K562 (cell line): ENCODE measurements at regions not wholly inside any gene's neighbourhood (a gene's known extent, or its start where the extent isn't known, plus 50 kb on each side); places are given as distances from the start of the nearest gene placed in this dataset.

Experiments used
- ATAC-seq: fragments of 200-7000 bp; cut with Tn5 transposase; 3 replicates; pipeline ENCODE4 v1.9.1; 2020; ENCODE audit warnings: moderate library complexity
- BruUV-seq: library from RNA; stranded (reverse); fragments of 400-500 nt; replicated peaks from 2 replicates; lab custom pipeline; 2021; lab: Mats Ljungman, UMichigan
- CTCF ChIA-PET: fragments of 300-600 bp; formaldehyde crosslinking; extraction: SDS; loops from one replicate; lab custom pipeline; 2021; ENCODE audit warnings: low intra/inter-chr PET ratio; lab: Yijun Ruan, JAX
- POLR2A ChIA-PET: fragments of 300-600, 350-650 bp; sonication (Branson Sonifier 250); formaldehyde crosslinking; extraction: SDS; loops from one replicate; lab custom pipeline; 2021; ENCODE audit warnings: antibody characterized with exemption, inconsistent platforms; lab: Yijun Ruan, JAX
- DNase-seq, 4 experiments: peaks; one replicate each; pipeline versions ENCODE4 v3.0.0 to v3.0.0-alpha.2; 2011 to 2018; ENCODE audit warnings: low spot score in 3 of 4, mixed read lengths in 3 of 4; ENCODE audit errors: extremely low read depth in 1 of 4
- FAIRE-seq: peaks from 2 replicates; lab custom pipeline; 2011; peaks lifted over from hg19 to GRCh38; lab: Jason Lieb, UNC
- H2AFZ ChIP-seq: 2 replicates; pipeline ENCODE4 v1.6.0; 2011; ENCODE audit warnings: low read depth, low read length, control low read depth, inconsistent platforms
- H3K27ac ChIP-seq: fragments of 200-600 bp; 3 replicates; pipeline ENCODE4 v1.8.0; 2011; ENCODE audit warnings: low read depth, mild to moderate bottlenecking, control low read depth, inconsistent platforms, low read length, moderate library complexity, mixed read lengths; ENCODE audit errors: extremely low read depth
- H3K27me3 ChIP-seq, 2 experiments: fragments of 300-600 bp in 1 of 2; 2 replicates in 1 of 2; 3 replicates in 1 of 2; pipeline versions ENCODE4 v1.6.0 to v1.8.0; 2011; ENCODE audit warnings: inconsistent platforms in 2 of 2, low read length in 2 of 2, mild to moderate bottlenecking in 1 of 2, mixed read lengths in 1 of 2, moderate library complexity in 1 of 2; ENCODE audit not compliant: control insufficient read depth in 2 of 2, insufficient read depth in 2 of 2
- H3K36me3 ChIP-seq: fragments of 300-600 bp; 3 replicates; pipeline ENCODE4 v1.8.0; 2011; ENCODE audit warnings: mild to moderate bottlenecking, low read length, inconsistent platforms; ENCODE audit not compliant: control insufficient read depth, insufficient read depth
- H3K4me1 ChIP-seq, 2 experiments: fragments of 200-600 bp in 1 of 2; replicated peaks in 1 of 2; 2 replicates in 1 of 2; 3 replicates in 1 of 2; pipeline versions ENCODE4 v1.5.1 to v1.8.0; 2011; ENCODE audit warnings: inconsistent platforms in 2 of 2, low read length in 2 of 2, mild to moderate bottlenecking in 1 of 2, mixed read lengths in 1 of 2, moderate library complexity in 1 of 2; ENCODE audit not compliant: control insufficient read depth in 2 of 2, insufficient read depth in 2 of 2
- H3K4me2 ChIP-seq: 2 replicates; pipeline ENCODE4 v1.6.1; 2011; ENCODE audit warnings: low read length, control low read depth, inconsistent platforms, mixed read lengths; ENCODE audit not compliant: insufficient read depth
- H3K4me3 ChIP-seq: fragments of 200-600 bp; sonication (generic), shearing (Covaris generic); 2 replicates; pipeline ENCODE4 v1.5.1; 2016; ENCODE audit warnings: control low read depth, inconsistent platforms
- H3K79me2 ChIP-seq: fragments of 200-600 bp; 3 replicates; pipeline ENCODE4 v1.8.0; 2011; ENCODE audit warnings: low read length, inconsistent platforms; ENCODE audit not compliant: control insufficient read depth, insufficient read depth
- H3K9ac ChIP-seq, 2 experiments: 2 replicates each; pipeline versions ENCODE4 v1.6.0 to v1.6.1; 2011; ENCODE audit warnings: low read depth in 2 of 2, low read length in 2 of 2, control low read depth in 1 of 2, inconsistent platforms in 1 of 2, mild to moderate bottlenecking in 1 of 2, mixed read lengths in 1 of 2; ENCODE audit not compliant: insufficient read depth in 1 of 2
- H3K9me1 ChIP-seq: one replicate; pipeline ENCODE4 v1.6.0; 2011; ENCODE audit warnings: inconsistent platforms, mild to moderate bottlenecking, low read length, moderate library complexity; ENCODE audit not compliant: control insufficient read depth, insufficient read depth
- H3K9me3 ChIP-seq: replicated peaks from 2 replicates; pipeline ENCODE4 v1.5.1; 2011; ENCODE audit warnings: low read depth, low read length, inconsistent platforms; ENCODE audit not compliant: control insufficient read depth, insufficient read depth
- H4K20me1 ChIP-seq: replicated peaks from 2 replicates; pipeline ENCODE4 v1.6.1; 2011; ENCODE audit warnings: low read length, inconsistent platforms, mixed read lengths; ENCODE audit not compliant: control insufficient read depth, insufficient read depth
- CBX2 ChIP-seq: fragments of 200-600 bp; sonication (generic); IDR thresholded peaks from one replicate; pipeline ENCODE4 v1.6.1; 2012; ENCODE audit warnings: mild to moderate bottlenecking, low read length, inconsistent platforms; ENCODE audit not compliant: insufficient read depth, poor library complexity, severe bottlenecking
- CTCFL ChIP-seq: IDR thresholded peaks from 2 replicates; pipeline ENCODE4 v1.6.1; 2011; ENCODE audit warnings: borderline replicate concordance, low read depth, mild to moderate bottlenecking, moderate library complexity, low read length; ENCODE audit not compliant: insufficient read depth, poor library complexity, severe bottlenecking
- HDAC6 ChIP-seq: IDR thresholded peaks from 2 replicates; pipeline ENCODE4 v1.6.1; 2012; ENCODE audit warnings: low read depth, mild to moderate bottlenecking, control low read depth, inconsistent platforms, low read length, moderate library complexity
- HNRNPH1 ChIP-seq: fragments of 200-400 bp; formaldehyde crosslinking; optimal IDR thresholded peaks from 2 replicates; pipeline ENCODE3; 2017; ENCODE audit warnings: low read depth, mild to moderate bottlenecking, low read length, moderate library complexity
- KDM2B ChIP-seq: fragments of 250-450 bp; sonication (Bioruptor Pico); IDR thresholded peaks from 2 replicates; pipeline ENCODE4 v1.8.0; 2021; ENCODE audit warnings: mild to moderate bottlenecking, moderate library complexity
- MAZ ChIP-seq, 2 experiments: fragments of 450-650 bp in 1 of 2; sonication (generic) in 1 of 2; formaldehyde crosslinking; IDR thresholded peaks in 1 of 2; conservative IDR thresholded peaks in 1 of 2; 2 replicates each; pipeline versions ENCODE4 v1.4.0 to v1.5.0; 2020; ENCODE audit warnings: mild to moderate bottlenecking in 1 of 2, missing genetic modification reagents in 1 of 2
- MTF1 ChIP-seq: fragments of 250-450 bp; sonication (Bioruptor Pico); IDR thresholded peaks from 2 replicates; pipeline ENCODE4 v1.9.0; 2021; ENCODE audit warnings: moderate library complexity, mild to moderate bottlenecking, inconsistent platforms, borderline replicate concordance
- PBX2 ChIP-seq, 2 experiments: IDR thresholded peaks in 1 of 2; conservative IDR thresholded peaks in 1 of 2; 2 replicates each; pipeline ENCODE4 v1.6.1; 2016; ENCODE audit warnings: low read depth in 2 of 2, mild to moderate bottlenecking in 1 of 2, missing compliant biosample characterization in 1 of 2, missing genetic modification characterization in 1 of 2, moderate library complexity in 1 of 2
- PKNOX1 ChIP-seq: fragments of 450-650 bp; IDR thresholded peaks from 2 replicates; pipeline ENCODE4 v1.6.1; 2016
- THAP7 ChIP-seq: fragments of 250-450 bp; sonication (Bioruptor Pico); IDR thresholded peaks from 2 replicates; pipeline ENCODE4 v1.5.0; 2021
- U2AF2 ChIP-seq: fragments of 200-400 bp; formaldehyde crosslinking; optimal IDR thresholded peaks from 2 replicates; pipeline ENCODE3; 2017; ENCODE audit warnings: low read depth, mild to moderate bottlenecking, low read length
- ZZZ3 ChIP-seq: fragments of 450-650 bp; IDR thresholded peaks from 2 replicates; pipeline ENCODE4 v1.6.1; 2016; ENCODE audit warnings: antibody characterized with exemption, mild to moderate bottlenecking, moderate library complexity
- WGBS: fragments of 100-300 bp; shearing (Covaris generic); methylation state at CpG from one replicate; pipeline ENCODE4 v1.1.6; 2016; ENCODE audit warnings: low coverage, mixed read lengths; ENCODE audit not compliant: insufficient coverage; ENCODE audit errors: missing lambda C conversion rate; 5-methylcytosine and 5-hydroxymethylcytosine counted together
- in situ Hi-C: fragments of 300-500 bp; cut with MboI; formaldehyde crosslinking; loops from 4 replicates; pipeline ENCODE4 v1.15.0; 2018; ENCODE audit warnings: inconsistent platforms, mixed read lengths
- intact Hi-C: fragments of 100-400 bp; cut with micrococcal nuclease; formaldehyde crosslinking; loops from 2 replicates; pipeline ENCODE4 v1.14.2; 2022

- TF ChIP-seq CBX2: no peak
- no peak for TF ChIP-seq KDM2B (CRISPR knock-in tag)
- no peak for TF ChIP-seq THAP7 (CRISPR knock-in tag)
- no peak for TF ChIP-seq PKNOX1
- no peak for TF ChIP-seq MAZ (CRISPR knock-in tag; conservative IDR thresholded peaks at IDR 0.05 in 1 of 2, IDR thresholded peaks at IDR 0.05 in 1 of 2)
- TF ChIP-seq HDAC6: no peak
- no peak for TF ChIP-seq ZZZ3
- TF ChIP-seq U2AF2: no peak
These were observed 119.7 kb upstream of the NRXN1 start (continued) for GRCh38 chr2:51151490-51152140.

- WGBS: 0% methylated on average over 2 of the region's 2 CpGs
- Histone ChIP-seq H3K9ac (no peak overlapping the region), H2AFZ (no peak overlapping the region), H3K4me1 (no peaks in the 10 kb centered on the region), H3K9me3 (no peaks in the 10 kb centered on the region; the same call in 1 of the 2 replicates), H3K4me3 (no peak overlapping the region), H3K36me3 (no peaks in the 10 kb centered on the region), H4K20me1 (no peaks in the 10 kb centered on the region), H3K27ac (no peak overlapping the region), H3K79me2 (no peaks in the 10 kb centered on the region), H3K4me2 (no peak overlapping the region), H3K9me1 (no peaks in the 10 kb centered on the region), H3K27me3 (no peaks in the 10 kb centered on the region)
- in situ Hi-C loops (no loop called here), intact Hi-C loops (no loop called here)
- no peak for ATAC-seq
- no peak for FAIRE-seq
- ChIA-PET CTCF (no interaction called here), POLR2A (no interaction called here)
- no peak for DNase-seq
- BruUV-seq: no TSS peak
- TF ChIP-seq HNRNPH1: no peak
- no peak for TF ChIP-seq PBX2 (CRISPR knock-in tag; IDR thresholded peaks at IDR 0.05; ENCODE audit: low read depth)
- no peak for TF ChIP-seq PBX2 (tag; conservative IDR thresholded peaks at IDR 0.05; ENCODE audit: low read depth)
- no peak for TF ChIP-seq MTF1 (CRISPR knock-in tag)
- no peak for TF ChIP-seq CTCFL
These were observed 117.8 kb upstream of the NRXN1 start for GRCh38 chr2:51149725-51150124.
